ENCODE measurements at regions not wholly inside any gene's neighbourhood (a gene's known extent, or its start where the extent isn't known, plus 50 kb on each side); places are given as distances from the start of the nearest gene placed in this dataset.

GRCh38 chr14:105622329-105622955, 96.1 kb downstream of the TMEM121 start:
- TF ChIP-seq POLR2A (IDR thresholded peaks at IDR 0.05; ENCODE audit: extremely low read depth, insufficient read length) (no peak), MAX (IDR thresholded peaks at IDR 0.05; ENCODE audit: low read depth, low read length) (no peak), MYC (IDR thresholded peaks at IDR 0.05; ENCODE audit: low read depth, low read length) (no peak)
- TF ChIP-seq, protein P1, sequence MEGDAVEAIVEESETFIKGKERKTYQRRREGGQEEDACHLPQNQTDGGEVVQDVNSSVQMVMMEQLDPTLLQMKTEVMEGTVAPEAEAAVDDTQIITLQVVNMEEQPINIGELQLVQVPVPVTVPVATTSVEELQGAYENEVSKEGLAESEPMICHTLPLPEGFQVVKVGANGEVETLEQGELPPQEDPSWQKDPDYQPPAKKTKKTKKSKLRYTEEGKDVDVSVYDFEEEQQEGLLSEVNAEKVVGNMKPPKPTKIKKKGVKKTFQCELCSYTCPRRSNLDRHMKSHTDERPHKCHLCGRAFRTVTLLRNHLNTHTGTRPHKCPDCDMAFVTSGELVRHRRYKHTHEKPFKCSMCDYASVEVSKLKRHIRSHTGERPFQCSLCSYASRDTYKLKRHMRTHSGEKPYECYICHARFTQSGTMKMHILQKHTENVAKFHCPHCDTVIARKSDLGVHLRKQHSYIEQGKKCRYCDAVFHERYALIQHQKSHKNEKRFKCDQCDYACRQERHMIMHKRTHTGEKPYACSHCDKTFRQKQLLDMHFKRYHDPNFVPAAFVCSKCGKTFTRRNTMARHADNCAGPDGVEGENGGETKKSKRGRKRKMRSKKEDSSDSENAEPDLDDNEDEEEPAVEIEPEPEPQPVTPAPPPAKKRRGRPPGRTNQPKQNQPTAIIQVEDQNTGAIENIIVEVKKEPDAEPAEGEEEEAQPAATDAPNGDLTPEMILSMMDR (IDR thresholded peaks at IDR 0.05; ENCODE audit: low read depth, low read length) = no peak

Data from NB4 (cell line).